H54 (cell line): ENCODE measurements at regions not wholly inside any gene's neighbourhood (a gene's known extent, or its start where the extent isn't known, plus 50 kb on each side); places are given as distances from the start of the nearest gene placed in this dataset.

ENCODE experiments used
- DNase-seq: peaks from one replicate; pipeline ENCODE4 v3.0.0; 2011; ENCODE audit warnings: low spot score, mixed read lengths; ENCODE audit not compliant: insufficient read length
- FAIRE-seq: peaks from 3 replicates; lab custom pipeline; 2011; peaks lifted over from hg19 to GRCh38; lab: Jason Lieb, UNC
- POLR2A ChIP-seq: IDR thresholded peaks from 2 replicates; pipeline ENCODE4 v1.6.1; 2011; ENCODE audit warnings: low read depth, mild to moderate bottlenecking, low read length

- no peak for FAIRE-seq
- DNase-seq = no peak
- no peak for TF ChIP-seq POLR2A
Observed at GRCh38 chr2:15729709-15730544, 138.3 kb downstream of the DDX1 start.

GRCh38 chr2:15730545-15731212 is 139.0 kb downstream of the DDX1 start:
- FAIRE-seq (peak; percentile 65), DNase-seq (peak; percentile 85)
- TF ChIP-seq POLR2A = no peak

GRCh38 chr2:15731213-15731888 is 139.7 kb downstream of the DDX1 start:
- TF ChIP-seq POLR2A = no peak
- no peak for FAIRE-seq
- no peak for DNase-seq

GRCh38 chr2:15731889-15732271 is 140.2 kb downstream of the DDX1 start:
- DNase-seq (no peak), FAIRE-seq (no peak)
- no peak for TF ChIP-seq POLR2A

- TF ChIP-seq POLR2A = no peak
- no peak for DNase-seq
Observed at GRCh38 chr2:15732341-15733077, 140.8 kb downstream of the DDX1 start.

GRCh38 chr2:15733867-15734673 is 142.4 kb downstream of the DDX1 start:
- no peak for TF ChIP-seq POLR2A
- DNase-seq (no peak), FAIRE-seq (no peak)

More at GRCh38 chr2:15732341-15733077, 140.8 kb downstream of the DDX1 start:
- no peak for FAIRE-seq

GRCh38 chr2:15734674-15735483 is 143.2 kb downstream of the DDX1 start:
- TF ChIP-seq POLR2A = no peak
- no peak for FAIRE-seq
- no peak for DNase-seq

GRCh38 chr2:15735484-15736326 is 144.0 kb downstream of the DDX1 start:
- no peak for TF ChIP-seq POLR2A
- FAIRE-seq (no peak), DNase-seq (no peak)

- no peak for TF ChIP-seq POLR2A
- DNase-seq (no peak), FAIRE-seq (no peak)
Observed at GRCh38 chr2:15736396-15737180, 144.9 kb downstream of the DDX1 start.
